ENCODE measurements at regions not wholly inside any gene's neighbourhood (a gene's known extent, or its start where the extent isn't known, plus 50 kb on each side); places are given as distances from the start of the nearest gene placed in this dataset.

- no peaks in the 10 kb centered on the region for H3K27me3 ChIP-seq (ENCODE audit: control insufficient read depth, insufficient read depth, low read length)
- H3K4me3 ChIP-seq (ENCODE audit: low read depth, low read length): no peak overlapping the region
- H3K4me2 ChIP-seq (ENCODE audit: low read length): no peak overlapping the region
- no peaks in the 10 kb centered on the region for H3K9me3 ChIP-seq (ENCODE audit: control insufficient read depth, low read length)
- no peaks in the 10 kb centered on the region for H3K36me3 ChIP-seq (ENCODE audit: control insufficient read depth, insufficient read depth, low read length)
- no peak overlapping the region for H3K27ac ChIP-seq
- no peak overlapping the region for H3K9ac ChIP-seq
- no peaks in the 10 kb centered on the region for H3K79me2 ChIP-seq
- TF ChIP-seq CTCF (IDR thresholded peaks at IDR 0.05): no peak
- H2AFZ ChIP-seq: no peak overlapping the region
- no peaks in the 10 kb centered on the region for H3K4me1 ChIP-seq
Observed at GRCh38 chr3:13211605-13212210, 138.5 kb upstream of the IQSEC1 start.

GRCh38 chr3:13210221-13210975 is 137.2 kb upstream of the IQSEC1 start:
- no peak overlapping the region for H3K4me2 ChIP-seq (ENCODE audit: low read length)
- no peak overlapping the region for H2AFZ ChIP-seq
- no peak overlapping the region for H3K9ac ChIP-seq
- H3K27ac ChIP-seq: no peak overlapping the region
- no peaks in the 10 kb centered on the region for H3K27me3 ChIP-seq (ENCODE audit: control insufficient read depth, insufficient read depth, low read length)
- no peak overlapping the region for H3K4me3 ChIP-seq (ENCODE audit: low read depth, low read length)
- H3K4me1 ChIP-seq: no peaks in the 10 kb centered on the region
- TF ChIP-seq CTCF (IDR thresholded peaks at IDR 0.05): no peak
- no peaks in the 10 kb centered on the region for H3K79me2 ChIP-seq
- no peaks in the 10 kb centered on the region for H3K36me3 ChIP-seq (ENCODE audit: control insufficient read depth, insufficient read depth, low read length)
- H3K9me3 ChIP-seq (ENCODE audit: control insufficient read depth, low read length): no peaks in the 10 kb centered on the region

- no peak overlapping the region for H3K9ac ChIP-seq
- TF ChIP-seq CTCF (IDR thresholded peaks at IDR 0.05): no peak
- no peaks in the 10 kb centered on the region for H3K4me1 ChIP-seq
- H2AFZ ChIP-seq: no peak overlapping the region
- no peaks in the 10 kb centered on the region for H3K36me3 ChIP-seq (ENCODE audit: control insufficient read depth, insufficient read depth, low read length)
- no peaks in the 10 kb centered on the region for H3K27me3 ChIP-seq (ENCODE audit: control insufficient read depth, insufficient read depth, low read length)
- no peaks in the 10 kb centered on the region for H3K9me3 ChIP-seq (ENCODE audit: control insufficient read depth, low read length)
- H3K4me2 ChIP-seq (ENCODE audit: low read length): no peak overlapping the region
- no peak overlapping the region for H3K27ac ChIP-seq
- H3K4me3 ChIP-seq (ENCODE audit: low read depth, low read length): no peak overlapping the region
- H3K79me2 ChIP-seq: no peaks in the 10 kb centered on the region
Observed at GRCh38 chr3:13209634-13209997, 136.4 kb upstream of the IQSEC1 start.

GRCh38 chr3:13208706-13209633 is 135.7 kb upstream of the IQSEC1 start:
- no peak overlapping the region for H2AFZ ChIP-seq
- no peaks in the 10 kb centered on the region for H3K27me3 ChIP-seq (ENCODE audit: control insufficient read depth, insufficient read depth, low read length)
- H3K4me3 ChIP-seq (ENCODE audit: low read depth, low read length): no peak overlapping the region
- no peaks in the 10 kb centered on the region for H3K79me2 ChIP-seq
- H3K4me2 ChIP-seq (ENCODE audit: low read length): no peak overlapping the region
- no peaks in the 10 kb centered on the region for H3K4me1 ChIP-seq
- no peak overlapping the region for H3K9ac ChIP-seq
- H3K9me3 ChIP-seq (ENCODE audit: control insufficient read depth, low read length): no peaks in the 10 kb centered on the region
- no peaks in the 10 kb centered on the region for H3K36me3 ChIP-seq (ENCODE audit: control insufficient read depth, insufficient read depth, low read length)
- H3K27ac ChIP-seq: no peak overlapping the region
- no peak for TF ChIP-seq CTCF (IDR thresholded peaks at IDR 0.05)

All from parathyroid adenoma (tissue), 2 donors.